Vagina (tissue), 2 donors: ENCODE measurements at regions not wholly inside any gene's neighbourhood (a gene's known extent, or its start where the extent isn't known, plus 50 kb on each side); places are given as distances from the start of the nearest gene placed in this dataset.

Experiments
- POLR2AphosphoS5 ChIP-seq, 2 donors: sonication (generic); formaldehyde crosslinking; IDR thresholded peaks; one replicate each; pipeline ENCODE4 v1.9.0; 2017; ENCODE audit warnings: antibody characterized with exemption in 2 of 2, mild to moderate bottlenecking in 2 of 2, low read depth in 1 of 2; ENCODE audit not compliant: insufficient read depth in 1 of 2
- TF ChIP-seq, protein P1 (sequence below), 3 experiments: fragments of 450-650 bp in 2 of 3; fragments of 200-600 bp in 1 of 3; sonication (generic) in 1 of 3; IDR thresholded peaks; one replicate each; pipeline ENCODE4 v1.5.1; 2017 to 2019; ENCODE audit warnings: antibody characterized with exemption in 3 of 3, mild to moderate bottlenecking in 2 of 3, moderate library complexity in 2 of 3

DNA sequence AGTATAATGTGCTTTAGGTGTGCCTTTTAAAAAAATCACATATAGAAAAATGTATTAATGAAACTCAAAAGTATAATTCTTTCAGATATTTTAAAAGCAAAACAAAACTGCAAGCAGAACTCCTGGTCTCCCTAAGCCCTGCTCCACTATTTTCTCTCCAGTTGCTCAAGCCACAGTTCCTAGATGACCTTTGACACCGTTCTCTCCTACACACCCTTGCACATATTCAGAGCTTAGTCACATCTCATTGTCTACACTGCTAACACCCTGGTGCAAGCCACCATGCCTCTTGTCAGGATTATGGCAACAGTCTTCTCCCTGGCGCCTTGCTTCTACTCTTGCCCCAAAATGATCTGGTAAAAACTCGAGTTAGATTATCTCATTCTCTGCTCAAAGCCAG, 50.2 kb upstream of the ROR1 start:
- TF ChIP-seq, protein P1, sequence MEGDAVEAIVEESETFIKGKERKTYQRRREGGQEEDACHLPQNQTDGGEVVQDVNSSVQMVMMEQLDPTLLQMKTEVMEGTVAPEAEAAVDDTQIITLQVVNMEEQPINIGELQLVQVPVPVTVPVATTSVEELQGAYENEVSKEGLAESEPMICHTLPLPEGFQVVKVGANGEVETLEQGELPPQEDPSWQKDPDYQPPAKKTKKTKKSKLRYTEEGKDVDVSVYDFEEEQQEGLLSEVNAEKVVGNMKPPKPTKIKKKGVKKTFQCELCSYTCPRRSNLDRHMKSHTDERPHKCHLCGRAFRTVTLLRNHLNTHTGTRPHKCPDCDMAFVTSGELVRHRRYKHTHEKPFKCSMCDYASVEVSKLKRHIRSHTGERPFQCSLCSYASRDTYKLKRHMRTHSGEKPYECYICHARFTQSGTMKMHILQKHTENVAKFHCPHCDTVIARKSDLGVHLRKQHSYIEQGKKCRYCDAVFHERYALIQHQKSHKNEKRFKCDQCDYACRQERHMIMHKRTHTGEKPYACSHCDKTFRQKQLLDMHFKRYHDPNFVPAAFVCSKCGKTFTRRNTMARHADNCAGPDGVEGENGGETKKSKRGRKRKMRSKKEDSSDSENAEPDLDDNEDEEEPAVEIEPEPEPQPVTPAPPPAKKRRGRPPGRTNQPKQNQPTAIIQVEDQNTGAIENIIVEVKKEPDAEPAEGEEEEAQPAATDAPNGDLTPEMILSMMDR (IDR thresholded peaks at IDR 0.05), result no peak
- no peak for TF ChIP-seq POLR2AphosphoS5 (IDR thresholded peaks at IDR 0.05; ENCODE audit: insufficient read depth in 1 of 2, low read depth in 1 of 2)
